ENCODE measurements at regions not wholly inside any gene's neighbourhood (a gene's known extent, or its start where the extent isn't known, plus 50 kb on each side); places are given as distances from the start of the nearest gene placed in this dataset.

GRCh38 chr10:118835682-118836326 lies 81.0 kb upstream of the CACUL1 start:
- no peak for DNase-seq (ENCODE audit: low read depth)

GRCh38 chr10:118838364-118838763 lies 83.6 kb upstream of the CACUL1 start:
- no peak for DNase-seq (ENCODE audit: low read depth)

GRCh38 chr10:118839348-118839747 lies 84.6 kb upstream of the CACUL1 start:
- DNase-seq (ENCODE audit: low read depth) = no peak

- DNase-seq (ENCODE audit: low read depth) = no peak
These were observed 85.5 kb upstream of the CACUL1 start for GRCh38 chr10:118840071-118840775.

- DNase-seq (ENCODE audit: low read depth) = no peak
These were observed 86.2 kb upstream of the CACUL1 start for GRCh38 chr10:118840776-118841468.

GRCh38 chr10:118841881-118842605 lies 87.3 kb upstream of the CACUL1 start:
- no peak for DNase-seq (ENCODE audit: low read depth)

- DNase-seq (ENCODE audit: low read depth) = no peak
These were observed 88.3 kb upstream of the CACUL1 start for GRCh38 chr10:118842843-118843624.

GRCh38 chr10:118843647-118844265 lies 89.0 kb upstream of the CACUL1 start:
- no peak for DNase-seq (ENCODE audit: low read depth)

GRCh38 chr10:118844731-118845521 lies 90.2 kb upstream of the CACUL1 start:
- no peak for DNase-seq (ENCODE audit: low read depth)

GRCh38 chr10:118845776-118846175 lies 91.0 kb upstream of the CACUL1 start:
- no peak for DNase-seq (ENCODE audit: low read depth)

GRCh38 chr10:118850418-118851061 lies 95.8 kb upstream of the CACUL1 start:
- DNase-seq (ENCODE audit: low read depth) = no peak

- DNase-seq (ENCODE audit: low read depth) = no peak
These were observed 96.6 kb upstream of the CACUL1 start for GRCh38 chr10:118851062-118852035.

- no peak for DNase-seq (ENCODE audit: low read depth)
These were observed 99.1 kb upstream of the CACUL1 start for GRCh38 chr10:118853916-118854315.

GRCh38 chr10:118856106-118856505 lies 101.3 kb upstream of the CACUL1 start:
- no peak for DNase-seq (ENCODE audit: low read depth)

- DNase-seq (ENCODE audit: low read depth) = no peak
These were observed 111.4 kb upstream of the CACUL1 start for GRCh38 chr10:118865998-118866693.

- no peak for DNase-seq (ENCODE audit: low read depth)
These were observed 113.0 kb upstream of the CACUL1 start for GRCh38 chr10:118867768-118868167.

GRCh38 chr10:118868589-118868988 lies 113.8 kb upstream of the CACUL1 start:
- no peak for DNase-seq (ENCODE audit: low read depth)
